HepG2 (cell line): ENCODE measurements at regions not wholly inside any gene's neighbourhood (a gene's known extent, or its start where the extent isn't known, plus 50 kb on each side); places are given as distances from the start of the nearest gene placed in this dataset.

Source experiments
- ATAC-seq: fragments of 200-7000 bp; cut with Tn5 transposase; 3 replicates; pipeline ENCODE4 v1.9.1; 2020; ENCODE audit warnings: mild to moderate bottlenecking, moderate library complexity
- BruUV-seq: library from RNA; stranded (reverse); fragments of 400-500 nt; replicated peaks from 2 replicates; lab custom pipeline; 2021; lab: Mats Ljungman, UMichigan
- CTCF ChIA-PET: fragments of 300-600 bp; formaldehyde crosslinking; extraction: SDS; loops from one replicate; lab custom pipeline; 2021; ENCODE audit warnings: low total read pairs, inconsistent platforms, low intra/inter-chr PET ratio; lab: Yijun Ruan, JAX
- POLR2A ChIA-PET: fragments of 350-600 bp; sonication (Branson Sonifier 250); formaldehyde crosslinking; loops from one replicate; lab custom pipeline; 2020; ENCODE audit warnings: antibody characterized with exemption, inconsistent platforms; lab: Yijun Ruan, JAX
- DNase-seq: peaks from one replicate; pipeline ENCODE4 v3.0.0-alpha.2; 2015; ENCODE audit warnings: low spot score
- FAIRE-seq: peaks from 3 replicates; lab custom pipeline; 2011; peaks lifted over from hg19 to GRCh38; lab: Jason Lieb, UNC
- H2AFZ ChIP-seq: one replicate; pipeline ENCODE4 v1.6.1; 2011; ENCODE audit warnings: low read length, inconsistent platforms
- H3K27ac ChIP-seq: fragments of 300-600 bp; 3 replicates; pipeline ENCODE4 v1.8.0; 2011; ENCODE audit warnings: mixed run types, mild to moderate bottlenecking, mixed read lengths, low read length, inconsistent platforms; ENCODE audit not compliant: insufficient read depth; ENCODE audit errors: extremely low read length
- H3K27me3 ChIP-seq, 2 experiments: fragments of 200-600 bp in 1 of 2; 2 replicates in 1 of 2; 3 replicates in 1 of 2; pipeline versions ENCODE4 v1.6.0 to v1.8.0; 2011; ENCODE audit warnings: low read length in 2 of 2, mild to moderate bottlenecking in 2 of 2, moderate library complexity in 2 of 2, inconsistent platforms in 1 of 2; ENCODE audit not compliant: insufficient read depth in 2 of 2, control insufficient read depth in 1 of 2
- H3K36me3 ChIP-seq, 2 experiments: fragments of 200-600 bp in 1 of 2; replicated peaks in 1 of 2; 2 replicates in 1 of 2; 3 replicates in 1 of 2; pipeline versions ENCODE4 v1.5.1 to v1.8.0; 2011; ENCODE audit warnings: low read length in 2 of 2, inconsistent platforms in 1 of 2; ENCODE audit not compliant: insufficient read depth in 2 of 2, control insufficient read depth in 1 of 2
- H3K4me1 ChIP-seq: 2 replicates; pipeline ENCODE4 v1.5.1; 2012; ENCODE audit warnings: low read length, inconsistent platforms; ENCODE audit not compliant: insufficient read depth
- H3K4me2 ChIP-seq: 2 replicates; pipeline ENCODE4 v1.6.0; 2011; ENCODE audit warnings: low read depth, low read length, inconsistent platforms
- H3K4me3 ChIP-seq, 3 experiments: fragments of 200-600 bp in 1 of 3; sonication (generic), shearing (Covaris generic) in 1 of 3; replicated peaks in 1 of 3; 2 replicates each; pipeline ENCODE4 v1.5.1; 2011 to 2016; ENCODE audit warnings: low read length in 3 of 3, inconsistent platforms in 2 of 3, low read depth in 2 of 3, mild to moderate bottlenecking in 2 of 3, control low read depth in 1 of 3, mixed read lengths in 1 of 3; ENCODE audit not compliant: insufficient read depth in 1 of 3
- H3K79me2 ChIP-seq: one replicate; pipeline ENCODE4 v1.6.1; 2011; ENCODE audit warnings: low read length, inconsistent platforms; ENCODE audit not compliant: insufficient read depth
- H3K9ac ChIP-seq: 2 replicates; pipeline ENCODE4 v1.6.0; 2011; ENCODE audit warnings: mild to moderate bottlenecking, low read depth, low read length, inconsistent platforms; ENCODE audit not compliant: insufficient read depth
- H3K9me3 ChIP-seq: 2 replicates; pipeline ENCODE4 v1.5.1; 2012; ENCODE audit warnings: mild to moderate bottlenecking, low read length
- H4K20me1 ChIP-seq: 2 replicates; pipeline ENCODE4 v1.6.0; 2011; ENCODE audit warnings: inconsistent platforms, mild to moderate bottlenecking, low read length, moderate library complexity; ENCODE audit not compliant: insufficient read depth
- GATAD2A ChIP-seq: IDR thresholded peaks from 2 replicates; pipeline ENCODE4 v1.6.1; 2016
- SP5 ChIP-seq: IDR thresholded peaks from 2 replicates; pipeline ENCODE4 v1.6.1; 2016; ENCODE audit warnings: low read depth, borderline replicate concordance
- TBL1XR1 ChIP-seq: fragments of 150-350 bp; IDR thresholded peaks from 2 replicates; pipeline ENCODE4 v1.6.1; 2014; ENCODE audit warnings: borderline replicate concordance, low read length; ENCODE audit not compliant: partially characterized antibody
- ZFP36L1 ChIP-seq: sonication (generic); formaldehyde crosslinking; IDR thresholded peaks from 2 replicates; pipeline ENCODE4 v1.8.0; 2022; ENCODE audit warnings: mild to moderate bottlenecking, missing genetic modification reagents, moderate library complexity
- ZNF496 ChIP-seq: sonication (generic); formaldehyde crosslinking; IDR thresholded peaks from 2 replicates; pipeline ENCODE4 v1.8.1; 2023; ENCODE audit warnings: mild to moderate bottlenecking, moderate library complexity, missing genetic modification reagents; ENCODE audit not compliant: insufficient replicate concordance
- ZNF570 ChIP-seq: sonication (generic); formaldehyde crosslinking; IDR thresholded peaks from 2 replicates; pipeline ENCODE4 v1.4.0; 2020; ENCODE audit warnings: mild to moderate bottlenecking, missing genetic modification reagents, borderline replicate concordance
- ZNF782 ChIP-seq: sonication (generic); formaldehyde crosslinking; IDR thresholded peaks from 2 replicates; pipeline ENCODE4 v1.4.0; 2020; ENCODE audit warnings: missing genetic modification reagents, mild to moderate bottlenecking, borderline replicate concordance
- ZNF790 ChIP-seq: sonication (generic); formaldehyde crosslinking; IDR thresholded peaks from 2 replicates; pipeline ENCODE4 v1.8.0; 2022; ENCODE audit warnings: missing genetic modification reagents, mild to moderate bottlenecking, borderline replicate concordance
- ZNF879 ChIP-seq: sonication (generic); formaldehyde crosslinking; IDR thresholded peaks from 2 replicates; pipeline ENCODE4 v1.8.1; 2023; ENCODE audit warnings: missing genetic modification reagents
- whole genome bisulfite sequencing: methylation state at CpG from one replicate; pipeline ENCODE4 v1.1.6; 2017; ENCODE audit warnings: low lambda C conversion rate; 5-methylcytosine and 5-hydroxymethylcytosine counted together
- in situ Hi-C: cut with HindIII; loops from 2 replicates; pipeline ENCODE4 v1.10.0; 2017; ENCODE audit warnings: low pct_unique_long_range_greater_than_20kb; ENCODE audit not compliant: extremely low pct_ligation_motif_present
- intact Hi-C: fragments of 100-400 bp; cut with micrococcal nuclease; formaldehyde crosslinking; loops from one replicate; pipeline ENCODE4 v1.10.0; 2022; ENCODE audit not compliant: unreplicated experiment
- TF ChIP-seq, protein P1 (sequence below): IDR thresholded peaks from 2 replicates; pipeline ENCODE4 v1.6.1; 2016; ENCODE audit warnings: missing compliant biosample characterization, missing genetic modification reagents, borderline replicate concordance
- TF ChIP-seq, protein P2 (sequence below): sonication (generic); formaldehyde crosslinking; IDR thresholded peaks from 2 replicates; pipeline ENCODE4 v1.8.1; 2023; ENCODE audit warnings: mild to moderate bottlenecking, missing genetic modification reagents, borderline replicate concordance
- TF ChIP-seq, protein P3 (sequence below), 2 experiments: sonication (generic) in 1 of 2; formaldehyde crosslinking in 1 of 2; IDR thresholded peaks; 2 replicates each; pipeline versions ENCODE4 v1.4.0 to v1.6.1; 2018 to 2020; ENCODE audit warnings: missing genetic modification reagents in 2 of 2, borderline replicate concordance in 1 of 2, low read depth in 1 of 2, mild to moderate bottlenecking in 1 of 2, missing biosample characterization in 1 of 2
- TF ChIP-seq, protein P4 (sequence below): sonication (generic); formaldehyde crosslinking; IDR thresholded peaks from 2 replicates; pipeline ENCODE4 v1.8.1; 2023; ENCODE audit warnings: mild to moderate bottlenecking, inconsistent platforms, moderate library complexity, missing genetic modification reagents, borderline replicate concordance
- TF ChIP-seq, protein P5 (sequence below): sonication (generic); formaldehyde crosslinking; IDR thresholded peaks from 2 replicates; pipeline ENCODE4 v1.4.0; 2020; ENCODE audit warnings: missing genetic modification reagents

DNA sequence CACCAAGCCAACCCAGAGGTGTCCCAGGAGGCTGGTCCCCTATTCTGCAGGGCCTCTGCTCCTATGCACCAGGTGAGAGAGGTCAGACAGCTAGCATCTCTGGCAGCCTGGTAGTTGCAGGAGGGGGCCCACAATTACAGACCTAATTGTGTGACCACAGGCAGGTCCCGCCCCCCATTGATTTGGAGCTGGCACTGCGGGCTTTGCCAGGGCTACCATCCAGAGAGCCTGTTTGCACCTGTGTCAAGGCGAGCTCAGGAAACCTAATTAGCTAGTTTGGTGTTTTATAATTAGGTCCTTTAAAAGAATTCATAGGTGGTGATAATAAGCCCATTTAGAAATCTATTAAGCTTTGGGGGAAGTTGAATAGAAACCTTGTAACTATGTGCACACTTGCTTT lies 90.2 kb downstream of the MRM1 start:
- H3K79me2 ChIP-seq = no peaks in the 10 kb centered on the region
- BruUV-seq = no TSS peak
- no peak for TF ChIP-seq ZNF782 (CRISPR knock-in tag)
- TF ChIP-seq, protein P1, sequence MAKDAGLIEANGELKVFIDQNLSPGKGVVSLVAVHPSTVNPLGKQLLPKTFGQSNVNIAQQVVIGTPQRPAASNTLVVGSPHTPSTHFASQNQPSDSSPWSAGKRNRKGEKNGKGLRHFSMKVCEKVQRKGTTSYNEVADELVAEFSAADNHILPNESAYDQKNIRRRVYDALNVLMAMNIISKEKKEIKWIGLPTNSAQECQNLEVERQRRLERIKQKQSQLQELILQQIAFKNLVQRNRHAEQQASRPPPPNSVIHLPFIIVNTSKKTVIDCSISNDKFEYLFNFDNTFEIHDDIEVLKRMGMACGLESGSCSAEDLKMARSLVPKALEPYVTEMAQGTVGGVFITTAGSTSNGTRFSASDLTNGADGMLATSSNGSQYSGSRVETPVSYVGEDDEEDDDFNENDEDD (CRISPR knock-in tag) = no peak
- no peak for TF ChIP-seq GATAD2A (CRISPR knock-in tag)
- no peak for TF ChIP-seq ZFP36L1 (CRISPR knock-in tag)
- TF ChIP-seq ZNF496 (CRISPR knock-in tag) = no peak
- TF ChIP-seq, protein P2, sequence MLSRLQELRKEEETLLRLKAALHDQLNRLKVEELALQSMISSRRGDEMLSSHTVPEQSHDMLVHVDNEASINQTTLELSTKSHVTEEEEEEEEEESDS (CRISPR knock-in tag) = no peak
- TF ChIP-seq TBL1XR1 = no peak
- TF ChIP-seq, protein P3, sequence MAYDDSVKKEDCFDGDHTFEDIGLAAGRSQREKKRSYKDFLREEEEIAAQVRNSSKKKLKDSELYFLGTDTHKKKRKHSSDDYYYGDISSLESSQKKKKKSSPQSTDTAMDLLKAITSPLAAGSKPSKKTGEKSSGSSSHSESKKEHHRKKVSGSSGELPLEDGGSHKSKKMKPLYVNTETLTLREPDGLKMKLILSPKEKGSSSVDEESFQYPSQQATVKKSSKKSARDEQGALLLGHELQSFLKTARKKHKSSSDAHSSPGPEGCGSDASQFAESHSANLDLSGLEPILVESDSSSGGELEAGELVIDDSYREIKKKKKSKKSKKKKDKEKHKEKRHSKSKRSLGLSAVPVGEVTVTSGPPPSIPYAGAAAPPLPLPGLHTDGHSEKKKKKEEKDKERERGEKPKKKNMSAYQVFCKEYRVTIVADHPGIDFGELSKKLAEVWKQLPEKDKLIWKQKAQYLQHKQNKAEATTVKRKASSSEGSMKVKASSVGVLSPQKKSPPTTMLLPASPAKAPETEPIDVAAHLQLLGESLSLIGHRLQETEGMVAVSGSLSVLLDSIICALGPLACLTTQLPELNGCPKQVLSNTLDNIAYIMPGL (CRISPR knock-in tag; IDR thresholded peaks at IDR 0.05; ENCODE audit: borderline replicate concordance in 1 of 2, low read depth in 1 of 2) = no peak
- no peak for TF ChIP-seq ZNF790 (CRISPR knock-in tag)
- TF ChIP-seq, protein P4, sequence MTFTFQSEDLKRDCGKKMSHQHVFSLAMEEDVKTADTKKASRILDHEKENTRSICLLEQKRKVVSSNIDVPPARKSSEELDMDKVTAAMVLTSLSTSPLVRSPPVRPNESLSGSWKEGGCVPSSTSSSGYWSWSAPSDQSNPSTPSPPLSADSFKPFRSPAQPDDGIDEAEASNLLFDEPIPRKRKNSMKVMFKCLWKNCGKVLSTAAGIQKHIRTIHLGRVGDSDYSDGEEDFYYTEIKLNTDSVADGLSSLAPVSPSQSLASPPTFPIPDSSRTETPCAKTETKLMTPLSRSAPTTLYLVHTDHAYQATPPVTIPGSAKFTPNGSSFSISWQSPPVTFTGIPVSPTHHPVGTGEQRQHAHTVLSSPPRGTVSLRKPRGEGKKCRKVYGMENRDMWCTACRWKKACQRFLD (CRISPR knock-in tag) = no peak
- TF ChIP-seq SP5 = no peak
- TF ChIP-seq, protein P5, sequence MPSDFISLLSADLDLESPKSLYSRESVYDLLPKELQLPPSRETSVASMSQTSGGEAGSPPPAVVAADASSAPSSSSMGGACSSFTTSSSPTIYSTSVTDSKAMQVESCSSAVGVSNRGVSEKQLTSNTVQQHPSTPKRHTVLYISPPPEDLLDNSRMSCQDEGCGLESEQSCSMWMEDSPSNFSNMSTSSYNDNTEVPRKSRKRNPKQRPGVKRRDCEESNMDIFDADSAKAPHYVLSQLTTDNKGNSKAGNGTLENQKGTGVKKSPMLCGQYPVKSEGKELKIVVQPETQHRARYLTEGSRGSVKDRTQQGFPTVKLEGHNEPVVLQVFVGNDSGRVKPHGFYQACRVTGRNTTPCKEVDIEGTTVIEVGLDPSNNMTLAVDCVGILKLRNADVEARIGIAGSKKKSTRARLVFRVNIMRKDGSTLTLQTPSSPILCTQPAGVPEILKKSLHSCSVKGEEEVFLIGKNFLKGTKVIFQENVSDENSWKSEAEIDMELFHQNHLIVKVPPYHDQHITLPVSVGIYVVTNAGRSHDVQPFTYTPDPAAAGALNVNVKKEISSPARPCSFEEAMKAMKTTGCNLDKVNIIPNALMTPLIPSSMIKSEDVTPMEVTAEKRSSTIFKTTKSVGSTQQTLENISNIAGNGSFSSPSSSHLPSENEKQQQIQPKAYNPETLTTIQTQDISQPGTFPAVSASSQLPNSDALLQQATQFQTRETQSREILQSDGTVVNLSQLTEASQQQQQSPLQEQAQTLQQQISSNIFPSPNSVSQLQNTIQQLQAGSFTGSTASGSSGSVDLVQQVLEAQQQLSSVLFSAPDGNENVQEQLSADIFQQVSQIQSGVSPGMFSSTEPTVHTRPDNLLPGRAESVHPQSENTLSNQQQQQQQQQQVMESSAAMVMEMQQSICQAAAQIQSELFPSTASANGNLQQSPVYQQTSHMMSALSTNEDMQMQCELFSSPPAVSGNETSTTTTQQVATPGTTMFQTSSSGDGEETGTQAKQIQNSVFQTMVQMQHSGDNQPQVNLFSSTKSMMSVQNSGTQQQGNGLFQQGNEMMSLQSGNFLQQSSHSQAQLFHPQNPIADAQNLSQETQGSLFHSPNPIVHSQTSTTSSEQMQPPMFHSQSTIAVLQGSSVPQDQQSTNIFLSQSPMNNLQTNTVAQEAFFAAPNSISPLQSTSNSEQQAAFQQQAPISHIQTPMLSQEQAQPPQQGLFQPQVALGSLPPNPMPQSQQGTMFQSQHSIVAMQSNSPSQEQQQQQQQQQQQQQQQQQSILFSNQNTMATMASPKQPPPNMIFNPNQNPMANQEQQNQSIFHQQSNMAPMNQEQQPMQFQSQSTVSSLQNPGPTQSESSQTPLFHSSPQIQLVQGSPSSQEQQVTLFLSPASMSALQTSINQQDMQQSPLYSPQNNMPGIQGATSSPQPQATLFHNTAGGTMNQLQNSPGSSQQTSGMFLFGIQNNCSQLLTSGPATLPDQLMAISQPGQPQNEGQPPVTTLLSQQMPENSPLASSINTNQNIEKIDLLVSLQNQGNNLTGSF (CRISPR knock-in tag) = no peak
- TF ChIP-seq ZNF570 = no peak
- no peak for TF ChIP-seq ZNF879 (CRISPR knock-in tag)

More for the DNA sequence above, 90.2 kb downstream of the MRM1 start:
- ATAC-seq = no peak
- ChIA-PET CTCF (no interaction called here), POLR2A (no interaction called here)
- in situ Hi-C loops = no loop called here
- intact Hi-C loops = no loop called here
- Histone ChIP-seq H3K27ac (no peak overlapping the region), H3K4me1 (no peaks in the 10 kb centered on the region), H3K36me3 (no peaks in the 10 kb centered on the region), H3K4me3 (no peak overlapping the region), H3K9ac (no peak overlapping the region), H2AFZ (no peak overlapping the region), H3K4me2 (no peak overlapping the region), H4K20me1 (no peaks in the 10 kb centered on the region), H3K9me3 (no peaks in the 10 kb centered on the region), H3K27me3 (peaks cover 0 to 33% of the 10 kb centered on the region in 2 experiments; a peak in 3 of 5 replicates)
- DNase-seq = no peak
- no peak for FAIRE-seq
- 0% methylated on average over 2 of the region's 3 CpGs for WGBS
